ENCODE measurements at regions not wholly inside any gene's neighbourhood (a gene's known extent, or its start where the extent isn't known, plus 50 kb on each side); places are given as distances from the start of the nearest gene placed in this dataset.

DNA sequence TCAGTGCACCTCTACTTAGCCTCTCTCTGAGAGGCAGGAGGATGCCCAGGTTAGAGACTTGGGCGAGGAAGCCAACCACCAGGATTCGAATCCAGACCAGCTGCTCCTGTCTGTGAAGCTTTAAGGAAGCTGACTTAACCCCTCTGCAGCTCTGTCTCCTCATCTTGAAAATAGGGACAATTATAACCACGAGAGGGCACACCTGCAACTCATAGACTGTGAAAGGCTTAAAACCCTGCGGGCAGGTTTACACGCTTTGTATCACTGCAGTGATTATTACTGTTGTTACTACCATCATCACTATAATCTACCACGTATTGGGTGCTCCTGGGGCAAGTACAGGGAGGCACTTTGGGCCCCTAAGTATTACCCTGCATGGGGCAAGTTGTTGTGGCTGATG lies 379.8 kb downstream of the VRK1 start:
- DNase-seq (no peak), ATAC-seq (ENCODE audit: low read depth) (no peak)
- H2AFZ ChIP-seq (replicated peaks; ENCODE audit: low read length, poor library complexity): no peak overlapping the region
- H2AK9ac ChIP-seq (replicated peaks; ENCODE audit: low read depth, low read length, poor library complexity): no peak overlapping the region
- POLR2A ChIA-PET (ENCODE audit: unreplicated experiment): no interaction called here
- H2BK120ac ChIP-seq (ENCODE audit: low read depth, low read length): no peak overlapping the region
- no peak overlapping the region for H3K4me2 ChIP-seq (ENCODE audit: low read depth, low read length)
- WGBS, 2 experiments (ENCODE audit: extremely low coverage in 2 of 2, insufficient read length in 1 of 2): no CpG with 5 or more reads among the region's 6 CpGs
- no peaks in the 10 kb centered on the region for H4K20me1 ChIP-seq (ENCODE audit: insufficient read depth, low read length)
- in situ Hi-C loops (cut with MboI; ENCODE audit: low sequenced_read_pairs): no loop called here
- H3K4me3 ChIP-seq (ENCODE audit: insufficient read depth, low read depth, low read length): no peak overlapping the region
- no TSS peak for BruUV-seq (replicated peaks)
- TF ChIP-seq MXI1 (IDR thresholded peaks at IDR 0.05; ENCODE audit: borderline replicate concordance, low read depth, low read length) (no peak), RAD21 (IDR thresholded peaks at IDR 0.05; ENCODE audit: low read length) (no peak), BHLHE40 (IDR thresholded peaks at IDR 0.05; ENCODE audit: low read depth, low read length) (no peak), MAFK (IDR thresholded peaks at IDR 0.05; ENCODE audit: low read depth, low read length) (no peak), USF2 (IDR thresholded peaks at IDR 0.05; ENCODE audit: low read depth, low read length) (no peak), NFE2L2 (IDR thresholded peaks at IDR 0.05; ENCODE audit: low read depth, low read length) (no peak), POLR2A (IDR thresholded peaks at IDR 0.05; ENCODE audit: low read depth, low read length) (no peak), MAZ (IDR thresholded peaks at IDR 0.05; ENCODE audit: borderline replicate concordance, low read depth, low read length) (no peak), CHD1 (IDR thresholded peaks at IDR 0.05; ENCODE audit: low read depth, low read length) (no peak), CEBPB (IDR thresholded peaks at IDR 0.05; ENCODE audit: low read depth, low read length) (no peak), RCOR1 (IDR thresholded peaks at IDR 0.05; ENCODE audit: insufficient replicate concordance, low read length) (no peak), ELK1 (IDR thresholded peaks at IDR 0.05; ENCODE audit: borderline replicate concordance, low read depth, low read length) (no peak), SMC3 (IDR thresholded peaks at IDR 0.05; ENCODE audit: low read depth, low read length) (no peak), CTCF (conservative IDR thresholded peaks at IDR 0.05; ENCODE audit: low read depth, low read length) (no peak), FOS (IDR thresholded peaks at IDR 0.05; ENCODE audit: low read depth, low read length) (no peak), RFX5 (IDR thresholded peaks at IDR 0.05; ENCODE audit: low read depth, low read length) (no peak)
- no peak overlapping the region for H4K8ac ChIP-seq (ENCODE audit: low read depth in 2 of 2, low read length in 2 of 2)
- H2BK15ac ChIP-seq (ENCODE audit: low read depth, low read length): no peak overlapping the region
- H3K27me3 ChIP-seq (ENCODE audit: control insufficient read depth, insufficient read depth, low read length): no peaks in the 10 kb centered on the region
- H3K18ac ChIP-seq (ENCODE audit: low read depth, low read length): no peak overlapping the region
- H2BK20ac ChIP-seq (ENCODE audit: low read depth, low read length): no peak overlapping the region
- no peaks in the 10 kb centered on the region for H3K4me1 ChIP-seq (ENCODE audit: control insufficient read depth, insufficient read depth, low read length)
- no peak overlapping the region for H3K14ac ChIP-seq (replicated peaks; ENCODE audit: low read depth, low read length)
- H3K36me3 ChIP-seq (ENCODE audit: control insufficient read depth, insufficient read depth, low read length): no peaks in the 10 kb centered on the region
- no peak overlapping the region for H3K27ac ChIP-seq (ENCODE audit: insufficient read depth, low read length)
- no peak overlapping the region for H3K23ac ChIP-seq (ENCODE audit: low read depth, low read length)
- CTCF ChIA-PET: no interaction called here
- no peak overlapping the region for H4K5ac ChIP-seq (ENCODE audit: low read depth, low read length)
- H3K79me1 ChIP-seq (ENCODE audit: low read depth in 1 of 2, low read length in 2 of 2): no peaks in the 10 kb centered on the region
- H3K4ac ChIP-seq (ENCODE audit: low read depth, low read length): no peak overlapping the region
- H2BK5ac ChIP-seq (ENCODE audit: low read depth, low read length, poor library complexity, severe bottlenecking): no peak overlapping the region
- H3K56ac ChIP-seq (ENCODE audit: extremely low read depth, insufficient read depth, low read length): no peak overlapping the region
- dilution Hi-C loops (cut with HindIII; ENCODE audit: low sequenced_read_pairs, unreplicated experiment): no loop called here
- H3K9ac ChIP-seq (ENCODE audit: low read depth, low read length): no peak overlapping the region
- intact Hi-C loops (cut with micrococcal nuclease): no loop called here
- peaks cover 43% of the 10 kb centered on the region for H3K9me3 ChIP-seq (ENCODE audit: control insufficient read depth, insufficient read depth, low read length)
- no peaks in the 10 kb centered on the region for H3K9me1 ChIP-seq (ENCODE audit: insufficient read depth, low read length)
- no peak overlapping the region for H4K91ac ChIP-seq (ENCODE audit: insufficient read depth, low read depth, low read length)
- H2AK5ac ChIP-seq (ENCODE audit: low read depth, low read length): no peak overlapping the region

Data from IMR-90 (cell line).